Hematopoietic multipotent progenitor cell treated with erythropoietin and hydrocortisone succinate and interleukin-3 and kit ligand, for 6 days (in vitro differentiated cells): ENCODE measurements at regions not wholly inside any gene's neighbourhood (a gene's known extent, or its start where the extent isn't known, plus 50 kb on each side); places are given as distances from the start of the nearest gene placed in this dataset.

Experiments used
- DNase-seq: peaks from one replicate; pipeline ENCODE4 v3.0.0-alpha.2; 2015

DNA sequence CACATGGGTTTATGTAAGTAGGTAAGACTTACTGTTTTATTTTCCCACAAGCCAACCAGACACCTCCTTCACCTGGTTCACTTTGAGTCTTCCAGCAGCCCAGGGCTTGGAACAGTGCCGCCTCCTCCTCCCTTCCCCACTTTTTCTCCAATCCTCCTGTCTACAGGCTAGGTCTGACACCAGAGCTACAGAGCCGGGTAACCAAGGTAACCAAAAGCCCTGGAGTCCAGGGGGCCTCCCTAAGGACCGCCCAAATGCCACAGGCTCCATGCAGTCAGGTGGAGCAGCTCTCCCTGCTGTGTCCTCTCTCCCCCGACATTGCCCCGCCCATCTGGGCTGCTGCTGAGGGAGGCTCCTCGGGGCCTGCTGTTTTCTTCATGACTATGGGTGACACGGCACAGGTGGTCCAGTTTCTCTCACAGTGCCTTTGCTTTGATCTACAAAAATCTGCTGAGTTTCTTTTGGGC, 138.0 kb upstream of the EFNA5 start:
- no peak for DNase-seq

GRCh38 chr5:107807431-107807830, 136.7 kb upstream of the EFNA5 start:
- DNase-seq: no peak

DNA sequence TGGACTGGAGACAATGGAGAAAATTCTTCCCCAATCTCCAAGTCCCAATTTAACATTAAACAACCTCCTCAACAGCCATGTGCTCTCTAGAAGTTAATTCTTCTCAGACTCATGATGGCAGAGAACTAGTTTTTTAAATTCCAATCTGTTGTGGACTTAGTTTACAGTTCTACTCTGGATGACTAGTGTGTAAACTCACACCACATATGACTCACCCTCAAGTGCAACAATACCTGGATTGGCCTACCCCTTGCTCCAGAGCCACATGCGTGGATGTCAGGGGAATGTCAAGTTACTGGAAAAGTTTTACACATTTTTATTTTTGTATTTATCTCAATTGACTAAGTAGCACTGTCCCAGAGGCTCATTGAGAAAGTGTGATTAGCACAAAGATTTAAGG, 136.0 kb upstream of the EFNA5 start:
- DNase-seq: no peak

DNA sequence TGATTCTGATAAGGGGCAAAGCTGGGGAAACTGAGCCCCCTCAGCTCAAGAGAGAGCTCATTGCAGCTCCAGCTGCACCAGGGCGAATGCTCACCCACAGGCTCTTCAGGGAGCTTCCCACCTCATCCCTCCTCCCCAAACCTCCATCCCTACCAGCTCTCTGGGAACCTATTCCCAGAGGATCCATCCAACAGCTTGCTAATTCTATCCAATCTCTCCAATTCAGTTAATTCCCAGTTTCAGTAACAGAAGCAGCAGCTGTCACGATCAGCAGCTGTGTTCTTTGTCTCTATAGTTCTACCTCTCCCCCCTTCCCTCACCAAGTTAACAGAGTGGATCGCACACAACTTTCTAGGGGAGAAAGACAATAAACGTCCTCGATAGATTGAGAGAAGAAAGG, 135.5 kb upstream of the EFNA5 start:
- no peak for DNase-seq

DNA sequence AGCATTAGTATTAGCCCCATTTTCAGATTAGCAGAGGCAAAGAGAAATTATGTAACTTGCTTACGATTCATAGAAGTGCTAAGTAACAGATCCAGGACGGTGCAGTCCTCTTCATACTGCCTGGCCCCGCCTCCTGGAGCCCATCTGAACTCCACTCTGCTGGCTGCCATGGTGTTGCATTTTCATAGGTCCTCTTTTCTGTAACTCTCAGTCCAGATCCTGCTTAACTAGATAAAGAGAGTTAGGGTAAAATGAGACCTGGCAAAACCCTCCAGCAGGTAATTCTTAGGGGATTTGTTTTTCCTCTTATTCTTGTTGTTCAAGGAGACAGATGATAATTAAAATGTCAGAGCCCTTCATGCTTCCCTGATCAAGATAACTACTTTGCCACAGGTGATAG, 135.1 kb upstream of the EFNA5 start:
- DNase-seq: no peak

GRCh38 chr5:107805166-107805565, 134.4 kb upstream of the EFNA5 start:
- DNase-seq: no peak

GRCh38 chr5:107803728-107804127, 133.0 kb upstream of the EFNA5 start:
- no peak for DNase-seq

GRCh38 chr5:107801061-107801460, 130.3 kb upstream of the EFNA5 start:
- no peak for DNase-seq

DNA sequence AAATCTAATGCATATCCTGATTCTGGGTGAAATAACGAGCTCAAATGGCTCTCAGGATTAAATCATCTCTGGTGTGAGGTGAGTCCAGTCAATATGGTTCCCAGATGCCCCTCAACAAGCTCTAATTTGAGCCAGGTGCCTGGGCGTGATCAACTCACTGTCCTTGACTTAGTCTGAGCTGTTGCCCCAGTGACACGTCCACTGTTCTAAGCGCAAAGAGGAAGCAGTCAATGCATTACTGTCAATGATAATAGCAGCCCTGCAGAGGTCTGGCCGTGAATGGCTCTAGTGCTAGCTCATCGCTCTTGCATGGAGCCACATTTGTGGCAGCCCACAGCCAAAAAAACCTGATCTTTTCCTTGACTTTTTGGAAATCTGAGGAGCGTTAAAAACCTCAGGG, 128.6 kb upstream of the EFNA5 start:
- no peak for DNase-seq

DNA sequence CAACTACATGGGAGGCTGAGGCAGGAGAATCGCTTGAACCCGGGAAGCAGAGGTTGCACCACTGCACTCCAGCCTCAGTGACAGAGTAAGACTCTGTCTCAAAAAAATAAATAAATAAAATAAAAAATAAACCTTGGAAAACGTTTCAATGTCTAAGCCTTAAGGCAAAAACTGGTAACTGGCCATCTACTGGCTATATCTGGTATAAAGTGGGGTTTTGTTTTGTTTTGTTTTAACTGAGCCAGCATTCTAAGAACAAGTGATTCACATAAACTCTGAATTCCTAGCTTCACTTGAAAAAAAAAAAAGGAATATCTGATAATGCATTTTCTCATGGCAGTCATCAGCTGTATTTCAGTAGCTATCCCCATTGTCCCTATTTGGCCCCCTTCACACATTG, 126.1 kb upstream of the EFNA5 start:
- no peak for DNase-seq

- DNase-seq: no peak
Measured at GRCh38 chr5:107794741-107795140, 124.0 kb upstream of the EFNA5 start.

DNA sequence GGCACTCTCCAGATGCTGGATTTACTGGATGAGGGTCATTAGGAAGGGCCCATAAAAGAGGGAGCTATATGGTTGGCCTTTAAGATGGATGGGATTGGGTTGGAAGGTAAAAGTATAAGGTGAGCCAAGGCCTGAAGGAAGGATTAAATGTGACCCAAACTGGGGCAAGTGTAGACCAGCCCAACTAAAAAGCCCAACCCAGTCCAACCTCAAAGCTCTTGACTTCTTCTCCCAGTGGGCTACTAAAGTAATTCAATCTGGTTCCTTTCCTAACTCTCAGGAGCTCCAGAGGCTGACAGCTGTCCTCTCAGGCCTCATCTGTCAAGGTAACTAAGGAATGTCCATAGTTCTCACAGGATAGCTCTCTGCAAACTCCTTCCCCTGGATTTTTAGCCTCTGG, 122.2 kb upstream of the EFNA5 start:
- no peak for DNase-seq

GRCh38 chr5:107790671-107791070, 119.9 kb upstream of the EFNA5 start:
- no peak for DNase-seq

DNA sequence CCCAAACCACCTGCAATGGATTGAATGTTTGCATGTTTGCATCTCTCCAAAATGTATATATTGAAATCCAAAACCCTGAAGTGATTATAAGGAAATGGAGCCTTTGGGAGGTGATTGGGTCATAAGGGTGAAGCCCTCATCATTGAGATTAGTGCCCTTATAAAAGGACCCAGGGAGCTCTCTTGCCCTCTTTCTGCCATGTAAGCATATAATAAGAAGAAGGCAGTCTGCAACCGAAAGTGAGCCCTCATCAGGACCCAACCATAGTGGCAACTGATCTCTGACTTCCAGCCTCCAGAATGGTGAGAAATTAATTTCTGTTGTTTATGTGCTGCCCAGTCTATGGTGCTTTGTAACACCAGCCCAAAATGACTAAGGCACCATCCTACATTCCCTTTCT, 115.7 kb upstream of the EFNA5 start:
- no peak for DNase-seq

- no peak for DNase-seq
Measured at GRCh38 chr5:107783551-107783950, 112.8 kb upstream of the EFNA5 start.

DNA sequence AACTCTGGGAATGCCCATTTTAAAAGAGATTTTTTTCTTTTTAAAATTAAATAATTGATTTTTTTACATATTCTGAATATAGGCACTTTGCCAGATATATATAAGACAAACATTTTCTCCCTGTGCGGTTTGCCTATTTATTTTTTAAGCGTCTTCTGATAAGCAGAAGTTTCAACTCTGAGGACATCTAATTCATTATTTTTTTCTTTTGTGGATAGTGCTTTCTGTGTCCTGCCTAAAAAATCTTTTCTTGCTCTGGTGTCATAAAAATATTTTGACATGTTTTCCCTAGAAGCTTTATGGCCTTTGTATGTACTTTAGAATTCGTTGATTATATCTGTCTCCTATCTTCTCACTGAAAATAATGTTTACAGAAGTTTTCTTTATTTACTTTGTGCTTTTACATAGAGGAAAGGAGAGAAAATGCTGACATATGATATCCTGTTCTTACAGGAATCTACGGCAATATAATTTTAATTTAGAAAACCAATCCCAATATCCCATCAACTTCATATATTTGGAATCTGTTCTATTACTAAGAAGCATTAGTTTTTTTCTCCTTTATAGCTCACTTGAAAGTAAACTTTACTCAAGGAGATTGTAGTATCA, 111.9 kb upstream of the EFNA5 start:
- DNase-seq: no peak

GRCh38 chr5:107781451-107781850, 110.7 kb upstream of the EFNA5 start:
- DNase-seq: no peak

DNA sequence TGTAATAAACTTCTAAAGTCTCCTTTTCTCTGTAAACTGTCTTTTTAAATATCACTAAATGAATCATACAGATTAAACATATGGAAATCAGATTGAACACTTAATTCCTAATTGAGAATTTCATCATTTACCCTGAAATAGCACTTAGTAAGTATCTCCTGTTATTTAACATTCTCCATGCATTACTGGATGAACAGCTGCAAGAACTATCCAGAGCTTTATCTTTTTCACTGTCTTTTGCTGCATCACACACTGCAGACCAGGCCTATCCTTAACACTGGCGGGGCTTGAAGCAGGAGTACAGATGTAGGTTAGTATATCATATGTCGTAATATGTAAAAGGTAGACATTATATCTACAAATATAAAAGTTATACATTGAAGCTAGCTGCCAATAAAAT, 108.7 kb upstream of the EFNA5 start:
- no peak for DNase-seq

GRCh38 chr5:107778647-107779046, 107.9 kb upstream of the EFNA5 start:
- no peak for DNase-seq

DNA sequence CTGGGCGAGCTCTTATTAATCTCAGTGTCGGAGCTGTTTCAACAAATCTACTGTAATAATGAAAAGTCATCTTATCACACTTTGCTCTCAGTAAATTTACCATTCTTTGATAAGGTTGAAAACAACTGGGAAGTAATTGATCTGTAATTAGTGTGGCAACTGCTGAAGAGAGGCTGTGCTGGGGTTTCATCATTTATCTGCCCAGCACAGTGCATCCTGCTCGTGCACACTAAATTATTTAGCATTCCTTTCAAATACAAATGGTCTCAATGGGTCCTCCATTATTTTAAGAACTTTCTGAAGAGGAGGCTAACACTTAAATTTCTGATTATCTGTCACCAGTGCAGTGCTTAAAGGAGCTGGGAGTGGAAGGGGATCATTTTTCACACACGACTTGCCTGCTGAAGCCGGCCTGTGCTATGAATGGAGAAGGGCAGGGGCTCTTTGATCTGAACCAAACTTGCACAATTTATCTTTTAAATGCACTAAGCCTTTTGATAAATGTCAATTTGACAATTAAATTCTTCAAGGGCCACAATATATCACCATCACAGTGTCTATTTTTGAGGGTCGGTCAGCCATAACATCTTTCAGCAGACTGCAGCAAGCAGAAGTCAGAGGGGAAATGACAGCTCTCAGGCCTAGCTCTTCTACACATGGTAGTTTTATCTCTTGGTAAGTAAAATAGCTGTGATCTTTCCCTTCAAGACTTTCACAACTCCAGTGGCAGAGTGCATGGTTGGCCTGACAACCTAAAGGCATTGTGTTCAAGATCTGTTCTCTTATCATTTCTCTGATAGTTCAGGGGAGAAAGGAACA, 106.4 kb upstream of the EFNA5 start:
- DNase-seq: no peak

GRCh38 chr5:107776506-107776905, 105.8 kb upstream of the EFNA5 start:
- no peak for DNase-seq

- DNase-seq: no peak
Measured at GRCh38 chr5:107774316-107774715, 103.6 kb upstream of the EFNA5 start.

GRCh38 chr5:107773479-107773878, 102.7 kb upstream of the EFNA5 start:
- no peak for DNase-seq

DNA sequence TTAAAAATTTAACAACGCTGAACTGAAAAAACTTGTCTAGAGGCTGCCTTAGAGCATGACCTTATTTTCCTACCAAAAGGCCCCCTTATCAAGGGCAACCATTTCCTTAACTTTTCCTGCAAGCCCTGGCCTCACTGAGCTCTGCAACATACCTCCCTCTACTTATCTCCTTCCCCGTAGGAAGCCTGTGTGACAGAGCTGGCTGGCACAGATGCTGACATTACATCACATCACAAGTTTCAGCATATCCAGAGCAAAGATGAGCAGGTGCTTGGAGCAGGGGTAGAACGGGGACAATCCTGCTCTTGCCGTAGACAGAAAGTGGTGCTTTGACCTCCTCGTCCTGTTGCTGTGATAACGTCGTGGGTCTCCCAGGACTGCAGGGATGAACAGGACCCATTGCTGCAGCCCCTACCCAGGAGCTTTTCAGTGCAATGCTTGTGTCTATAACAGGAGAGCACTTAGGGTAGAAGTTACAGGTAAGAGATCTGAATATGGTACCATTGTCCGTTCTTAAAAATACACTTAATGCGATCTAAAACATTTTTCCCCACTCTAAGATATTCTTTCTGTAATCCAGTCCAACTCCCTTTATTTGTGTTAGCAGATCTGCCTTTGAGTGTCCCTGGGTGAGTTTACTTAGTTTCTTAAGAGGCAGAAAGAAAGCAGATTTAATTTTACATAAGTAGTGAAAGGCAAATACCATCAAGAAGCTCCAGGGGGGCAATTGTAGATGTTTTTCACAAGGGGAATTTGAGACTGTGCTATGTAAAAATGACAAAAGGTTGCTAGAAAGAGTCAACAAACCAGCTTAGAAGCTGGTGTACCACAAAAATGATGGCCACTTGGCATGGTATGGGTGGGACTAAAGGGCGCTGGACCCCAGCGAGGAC, 101.9 kb upstream of the EFNA5 start:
- DNase-seq: no peak
